HG03039 (cell line): ENCODE measurements at regions not wholly inside any gene's neighbourhood (a gene's known extent, or its start where the extent isn't known, plus 50 kb on each side); places are given as distances from the start of the nearest gene placed in this dataset.
"Not testable (repeated sequence)": the region's sequence is repeated elsewhere in the genome, so short reads cannot be mapped to it uniquely, and the experiment has no call there.

Source experiments
- ATAC-seq: cut with Tn5 transposase; IDR thresholded peaks from one replicate; pipeline ENCODE4 v1.9.1; 2021; ENCODE audit warnings: mild to moderate bottlenecking, moderate library complexity; ENCODE audit not compliant: unreplicated experiment

DNA sequence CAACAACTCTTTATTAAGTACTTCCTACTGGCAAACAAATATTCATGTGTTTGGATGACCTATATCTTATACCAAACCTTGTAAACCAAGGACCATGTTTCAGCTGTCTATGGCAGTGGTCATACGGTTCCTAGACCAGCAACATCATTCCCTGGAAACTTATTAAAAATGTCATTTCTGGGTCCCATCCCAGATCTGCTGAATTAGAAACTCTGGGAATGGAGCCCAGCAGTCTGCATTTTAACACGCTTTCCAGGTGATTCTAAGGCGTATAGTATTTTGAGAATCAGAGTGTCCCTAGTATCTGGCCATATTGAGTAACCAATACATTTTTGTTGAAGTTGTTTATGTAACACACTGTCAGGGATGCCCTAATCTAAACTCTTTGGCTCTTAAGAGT is 363.4 kb upstream of the LRRC3B start:
- ATAC-seq, result no peak

DNA sequence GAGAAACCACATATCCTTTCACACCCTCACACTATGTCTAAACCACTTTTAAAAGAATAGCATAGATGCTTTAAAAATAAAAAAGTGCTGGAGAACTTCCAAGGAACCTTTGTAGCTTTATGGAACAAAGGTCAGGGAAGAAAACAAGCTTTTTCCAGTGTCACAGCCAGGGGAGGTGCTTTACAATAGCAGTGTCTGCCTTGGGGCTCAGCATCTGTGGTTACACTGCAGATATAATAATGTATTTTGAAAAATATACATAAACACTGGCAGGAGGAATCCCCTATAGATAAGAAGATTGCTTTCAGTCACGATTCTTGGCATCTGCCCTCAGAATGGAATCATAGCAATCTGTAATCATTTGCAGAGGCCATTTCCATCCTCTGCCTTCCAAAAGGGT is 362.4 kb upstream of the LRRC3B start:
- ATAC-seq, result no peak

DNA sequence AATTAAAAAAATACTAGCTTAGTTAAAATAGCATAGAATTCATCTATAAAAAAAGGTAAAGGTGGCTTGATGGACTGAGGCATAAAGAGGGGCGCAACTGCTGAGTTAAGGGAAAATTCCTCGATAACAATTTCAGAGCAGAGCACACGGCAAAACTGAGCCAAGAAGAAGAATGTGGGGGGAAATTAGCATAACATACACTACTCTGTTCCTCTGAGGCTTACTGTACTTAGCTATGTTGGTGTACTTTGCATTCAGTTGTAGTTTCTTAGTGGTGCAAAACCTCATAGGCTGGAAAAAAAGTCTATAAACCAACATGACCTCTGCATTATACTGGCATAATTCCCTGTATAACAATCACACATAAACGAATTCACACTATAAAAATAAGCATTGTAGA is 357.9 kb upstream of the LRRC3B start:
- no peak for ATAC-seq

DNA sequence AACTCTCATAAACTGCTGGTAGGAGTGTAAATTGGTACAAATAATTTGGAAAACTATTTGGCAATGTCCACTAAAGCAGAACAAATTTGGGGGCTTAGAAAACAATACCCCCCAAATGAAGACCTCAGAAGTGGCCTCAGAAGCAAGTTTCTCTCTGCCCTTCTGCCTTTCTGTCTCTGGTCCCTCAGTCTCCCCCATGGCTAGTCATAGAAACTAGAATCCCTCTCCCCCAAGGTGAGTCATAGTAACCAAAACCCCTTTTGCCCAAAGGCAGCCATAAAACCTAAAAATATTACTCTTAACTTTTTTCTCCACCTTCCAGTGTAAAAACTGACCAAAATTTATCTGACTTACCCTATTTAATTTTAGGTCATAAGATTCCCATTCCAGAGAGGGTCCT is 350.7 kb upstream of the LRRC3B start:
- no peak for ATAC-seq

DNA sequence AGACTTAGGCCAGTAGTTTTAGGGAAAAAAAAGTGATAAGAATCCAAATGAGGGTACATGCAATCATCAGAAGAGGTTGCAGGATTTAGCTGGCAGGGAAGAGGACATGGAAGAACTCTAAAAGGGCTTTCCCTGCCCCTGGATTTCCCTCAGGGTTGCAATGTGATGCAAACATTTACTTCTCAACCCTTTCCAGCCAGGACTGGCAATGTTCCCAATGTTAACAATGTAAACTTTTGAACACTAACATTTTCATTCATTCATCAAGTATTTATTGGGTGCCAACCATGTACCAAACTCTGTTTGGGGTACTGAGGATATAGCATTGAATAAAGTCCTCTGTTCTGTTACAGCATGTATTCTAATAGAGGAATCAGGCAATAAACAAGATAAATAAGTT is 349.4 kb upstream of the LRRC3B start:
- ATAC-seq, result no peak

DNA sequence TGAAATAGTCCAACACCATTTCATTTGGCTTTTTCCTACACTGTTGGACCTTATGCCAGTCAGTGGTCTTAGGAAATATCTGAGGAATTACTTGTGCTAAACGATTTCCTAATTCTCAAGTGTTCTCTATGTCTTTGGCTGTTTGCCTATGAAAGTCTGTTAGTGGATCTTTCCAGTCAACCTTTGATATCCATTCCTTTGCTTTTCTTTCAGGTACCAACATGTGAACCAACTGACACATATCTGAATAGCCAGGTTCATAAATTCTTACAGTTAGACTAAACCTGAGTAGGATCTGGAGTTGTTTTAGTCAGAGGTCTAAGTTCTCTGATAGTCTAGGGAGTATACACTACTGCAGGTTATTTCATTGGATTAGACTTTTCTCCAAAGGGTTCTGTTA is 343.5 kb upstream of the LRRC3B start:
- no peak for ATAC-seq

DNA sequence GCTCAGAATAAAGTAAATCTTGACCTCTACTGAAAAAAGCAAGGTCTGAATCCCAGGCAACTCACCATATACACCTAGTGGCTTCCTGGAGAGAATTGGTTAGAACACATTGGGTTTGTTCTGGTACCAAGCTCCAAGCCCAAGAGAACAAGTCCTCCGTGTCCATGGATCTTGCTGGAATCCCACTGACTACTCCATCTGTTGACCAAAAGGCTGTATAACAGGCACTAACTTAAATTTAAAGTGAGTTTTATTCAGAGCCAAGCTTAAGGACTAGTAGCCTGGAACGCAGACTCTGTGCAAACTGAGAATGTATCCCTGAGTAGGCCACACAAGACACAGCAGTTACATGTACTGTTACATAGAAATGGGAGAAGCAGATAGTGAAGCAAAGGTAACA is 342.1 kb upstream of the LRRC3B start:
- no peak for ATAC-seq

DNA sequence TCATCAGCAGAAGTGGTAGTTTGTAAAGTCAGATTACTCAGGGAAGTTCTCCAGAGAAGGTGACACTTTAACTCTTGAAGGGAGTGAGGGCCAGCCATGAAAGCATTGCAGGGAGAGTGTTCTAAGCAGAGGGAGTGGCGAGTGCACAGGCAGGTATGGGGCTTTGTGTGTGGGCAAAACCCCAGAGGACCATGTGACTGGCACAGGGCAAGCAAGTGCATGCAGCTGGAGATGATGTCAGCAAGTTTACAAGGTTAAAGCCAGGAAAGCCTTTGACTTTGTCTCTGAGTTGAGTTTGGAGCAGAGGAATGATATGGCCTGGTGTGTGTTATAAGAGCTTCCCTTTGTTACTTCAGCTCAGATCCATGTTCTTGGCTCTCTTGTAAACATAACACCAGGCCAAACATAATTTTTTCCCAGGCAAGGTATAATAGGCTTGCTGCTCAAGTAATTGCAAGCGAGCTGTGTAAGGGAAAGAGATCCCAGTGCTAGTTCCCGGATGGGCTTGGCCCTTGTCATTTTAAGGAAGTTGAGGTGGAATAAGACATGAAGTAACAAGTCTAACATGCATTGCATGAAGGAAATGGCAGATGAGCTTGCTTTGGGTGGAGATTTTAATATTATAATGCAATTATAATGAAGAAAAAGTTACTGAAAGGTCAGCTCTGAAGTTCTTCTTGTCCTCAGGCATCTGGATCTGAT is 341.1 kb upstream of the LRRC3B start:
- no peak for ATAC-seq

DNA sequence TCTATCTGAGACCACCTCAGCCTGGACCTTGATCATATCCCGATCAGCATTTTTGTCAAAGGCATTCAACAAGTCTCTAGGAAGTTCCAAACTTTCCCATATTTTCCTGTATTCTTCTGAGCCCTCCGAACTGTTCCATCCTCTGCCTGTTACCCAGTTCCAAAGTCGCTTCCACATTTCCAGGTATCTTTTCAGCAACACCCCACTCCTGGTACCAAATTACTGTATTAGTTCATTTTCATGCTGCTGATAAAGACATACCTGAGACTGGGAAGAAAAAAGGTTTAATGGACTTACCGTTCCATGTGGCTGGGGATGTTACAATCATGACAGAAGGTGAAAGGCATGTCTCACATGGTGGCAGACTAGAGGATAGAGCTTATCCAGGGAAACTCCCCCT is 338.1 kb upstream of the LRRC3B start:
- ATAC-seq, result not testable (repeated sequence)

DNA sequence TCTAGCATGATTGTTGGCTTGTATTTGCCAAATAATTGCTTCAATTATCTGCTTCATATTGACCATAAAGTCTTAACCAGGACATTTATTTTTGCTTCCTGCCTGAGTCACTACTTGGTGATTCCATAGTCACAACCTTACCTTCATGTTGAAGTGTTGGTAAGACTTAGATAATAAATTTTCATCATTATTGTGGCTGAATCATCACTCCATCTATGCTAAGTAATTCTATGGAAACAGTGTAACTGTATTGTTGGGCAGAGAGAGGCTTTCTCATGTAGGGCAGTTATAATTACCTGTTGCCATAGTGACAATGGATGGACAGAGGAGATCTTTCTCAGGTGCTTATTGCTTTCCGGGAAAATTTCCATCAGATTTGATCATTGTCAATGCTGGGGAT is 330.7 kb upstream of the LRRC3B start:
- no peak for ATAC-seq

DNA sequence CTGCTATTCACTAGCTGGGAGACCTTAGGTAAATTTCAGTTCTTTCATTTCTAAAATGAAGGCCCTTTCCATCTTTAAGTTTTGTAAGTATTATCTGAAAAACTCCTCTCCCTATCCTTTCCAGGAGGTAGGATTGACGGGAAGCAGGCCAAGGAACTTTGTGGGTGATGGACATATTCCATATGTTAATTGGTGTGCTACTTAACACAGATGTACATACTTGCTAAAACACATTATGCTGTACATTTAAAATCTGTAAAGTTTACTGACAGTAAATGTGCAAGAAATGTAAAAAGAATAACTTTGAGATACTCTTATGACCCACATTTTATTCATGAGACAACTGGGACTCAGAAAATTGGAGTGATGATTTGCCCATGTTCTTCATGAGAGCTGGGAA is 329.8 kb upstream of the LRRC3B start:
- no peak for ATAC-seq

DNA sequence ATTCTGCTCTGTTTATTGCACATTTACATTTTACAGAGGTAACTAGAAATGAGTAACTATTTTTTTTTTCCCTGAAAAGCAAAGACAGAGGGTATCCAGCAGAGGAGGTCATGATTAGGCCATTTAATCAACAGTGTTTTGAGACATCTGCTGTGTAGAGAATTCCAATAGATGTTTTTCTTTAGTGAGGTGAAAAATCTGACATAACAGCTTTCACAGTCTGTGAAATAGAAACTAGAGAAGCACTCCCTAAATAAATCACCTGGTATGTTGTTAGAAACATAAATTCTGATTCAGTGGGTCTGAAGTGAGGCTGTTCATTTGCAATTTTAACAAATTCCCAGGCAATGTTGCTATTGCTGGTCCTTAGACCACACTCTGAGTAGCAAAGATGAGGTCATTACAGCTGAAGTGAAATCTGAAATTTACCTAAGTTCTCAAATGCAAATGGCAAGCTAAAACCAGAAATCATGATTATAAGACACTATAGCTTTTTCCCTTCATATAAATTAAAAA is 329.2 kb upstream of the LRRC3B start:
- ATAC-seq, result no peak

DNA sequence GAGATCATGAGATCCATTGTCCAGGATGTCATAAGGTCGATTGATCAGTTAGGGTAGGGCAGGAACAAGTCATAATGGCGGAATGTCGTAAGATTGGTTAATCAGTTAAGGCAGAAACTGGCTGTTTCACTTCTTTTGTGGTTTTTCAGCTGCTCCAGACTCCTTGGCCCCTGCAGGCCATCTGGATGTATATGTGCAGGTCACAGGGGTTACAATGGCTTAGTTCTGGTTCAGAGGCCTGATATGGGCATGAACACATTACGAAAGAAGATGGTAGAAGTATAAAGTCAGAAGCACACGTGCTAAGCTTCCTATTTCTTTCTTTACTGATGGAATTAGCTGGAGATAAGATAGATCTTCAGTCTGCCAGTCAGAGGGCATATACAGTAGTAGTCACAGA is 315.4 kb upstream of the LRRC3B start:
- no peak for ATAC-seq

DNA sequence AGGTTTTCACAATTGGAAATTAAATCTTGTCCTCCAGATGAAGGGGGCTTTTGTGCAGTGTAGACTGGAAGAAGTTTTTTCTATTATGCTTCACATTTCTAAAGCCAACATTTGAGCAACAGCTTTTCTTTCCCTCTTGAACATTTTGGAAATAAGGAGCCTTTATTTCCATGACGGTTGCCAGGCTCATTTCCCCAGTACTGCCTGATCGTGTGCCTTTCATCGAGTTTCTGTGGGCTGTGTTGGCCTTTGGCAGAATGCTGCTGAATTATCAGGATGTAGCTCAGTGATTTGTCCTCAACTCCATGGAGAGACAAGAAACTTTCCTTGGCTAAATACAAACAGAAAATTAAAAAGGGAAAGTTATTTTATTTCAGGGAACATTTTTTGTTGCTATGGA is 314.8 kb upstream of the LRRC3B start:
- ATAC-seq, result no peak

DNA sequence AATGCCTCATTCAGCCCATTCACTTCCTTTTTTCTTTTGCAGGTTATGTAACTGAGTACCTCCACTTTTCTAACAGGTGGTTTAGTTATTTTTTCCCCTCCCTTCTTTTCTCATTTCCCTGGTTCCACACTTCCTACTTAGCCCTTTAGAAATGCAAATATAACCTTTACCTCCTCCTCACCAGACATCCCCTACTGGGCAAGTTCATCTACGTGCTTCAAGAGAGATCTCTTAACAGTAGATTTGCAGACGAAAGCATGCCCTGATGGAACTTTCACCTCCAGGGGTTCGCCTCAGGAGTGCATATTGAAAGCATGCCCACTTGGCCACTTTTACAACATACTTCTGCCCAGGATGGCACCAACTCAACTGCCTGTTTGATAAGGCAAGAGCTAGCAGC is 314.1 kb upstream of the LRRC3B start:
- no peak for ATAC-seq

DNA sequence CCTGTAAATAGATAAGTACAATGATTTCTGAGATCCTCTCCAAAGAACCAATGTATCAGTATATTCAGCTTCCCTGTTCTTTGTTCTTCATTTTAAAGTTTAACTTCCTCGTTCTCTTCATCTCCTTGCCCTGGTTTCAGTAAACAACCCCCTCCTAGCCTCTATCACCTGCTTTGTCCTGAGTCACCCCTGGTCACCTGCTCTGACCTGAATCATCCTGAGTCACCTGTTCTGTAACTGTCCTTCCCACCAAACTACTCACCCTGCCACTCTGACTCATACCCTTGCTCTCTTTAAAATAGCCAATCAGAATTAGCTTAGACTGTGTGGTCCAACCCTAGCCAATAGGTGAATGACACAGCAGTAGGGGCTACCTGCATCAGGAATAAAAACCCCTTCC is 313.0 kb upstream of the LRRC3B start:
- not testable (repeated sequence) for ATAC-seq

DNA sequence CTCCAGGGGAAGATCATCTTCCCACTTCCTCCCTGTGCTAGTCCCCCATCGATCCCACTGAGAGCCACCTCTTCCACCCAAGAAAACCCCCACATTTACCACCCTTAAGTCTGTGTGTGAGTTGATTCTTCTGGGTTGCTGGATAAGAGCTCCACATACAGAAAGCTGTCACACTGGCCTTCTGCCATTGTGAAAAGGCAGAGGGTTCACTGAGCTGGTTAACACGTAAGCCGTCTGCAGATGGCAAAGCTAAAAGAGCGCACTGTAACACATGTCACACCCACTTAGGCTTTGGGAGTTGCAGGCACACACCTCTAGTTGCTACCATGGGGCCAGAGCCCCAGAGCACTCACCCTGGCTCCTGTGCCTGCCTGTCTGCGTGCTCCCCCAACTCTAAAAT is 309.8 kb upstream of the LRRC3B start:
- no peak for ATAC-seq

DNA sequence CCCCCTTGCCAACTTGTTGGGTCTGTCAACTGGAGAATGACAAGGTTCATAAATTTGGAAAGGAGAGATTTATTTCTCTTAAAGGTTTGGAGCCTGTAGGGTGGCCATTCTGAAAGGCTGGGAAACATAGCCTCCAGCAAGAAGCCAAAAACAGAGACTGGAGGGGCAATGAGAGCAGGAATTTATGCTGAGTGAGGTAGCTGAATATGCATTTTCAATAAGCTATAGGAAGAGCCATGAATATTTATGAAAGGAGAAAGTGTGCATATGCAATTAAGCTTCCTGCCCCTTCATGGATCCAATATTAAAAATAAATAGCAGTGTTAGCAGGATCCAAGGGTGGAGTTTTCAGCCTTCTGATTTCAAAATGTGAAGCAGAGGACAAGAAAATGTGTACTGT is 306.1 kb upstream of the LRRC3B start:
- no peak for ATAC-seq

DNA sequence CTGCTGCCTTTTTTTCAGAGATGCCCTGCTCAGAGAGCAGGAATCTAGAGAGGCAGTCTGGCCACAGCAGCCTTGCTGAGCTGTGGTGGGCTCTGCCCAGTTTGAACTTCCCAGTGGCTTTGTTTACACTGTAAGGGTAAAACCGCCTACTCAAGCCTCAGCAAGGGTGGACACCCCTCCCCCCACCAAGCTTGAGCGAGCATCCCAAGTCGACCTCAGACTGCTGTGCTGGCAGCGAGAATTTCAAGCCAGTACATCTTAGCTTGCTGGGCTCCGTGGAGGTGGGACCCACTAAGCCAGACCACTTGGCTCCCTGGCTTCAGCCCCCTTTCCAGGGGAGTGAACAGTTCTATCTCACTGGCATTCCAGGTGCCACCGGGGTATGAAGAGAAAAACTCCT is 298.8 kb upstream of the LRRC3B start:
- ATAC-seq, result not testable (repeated sequence)

DNA sequence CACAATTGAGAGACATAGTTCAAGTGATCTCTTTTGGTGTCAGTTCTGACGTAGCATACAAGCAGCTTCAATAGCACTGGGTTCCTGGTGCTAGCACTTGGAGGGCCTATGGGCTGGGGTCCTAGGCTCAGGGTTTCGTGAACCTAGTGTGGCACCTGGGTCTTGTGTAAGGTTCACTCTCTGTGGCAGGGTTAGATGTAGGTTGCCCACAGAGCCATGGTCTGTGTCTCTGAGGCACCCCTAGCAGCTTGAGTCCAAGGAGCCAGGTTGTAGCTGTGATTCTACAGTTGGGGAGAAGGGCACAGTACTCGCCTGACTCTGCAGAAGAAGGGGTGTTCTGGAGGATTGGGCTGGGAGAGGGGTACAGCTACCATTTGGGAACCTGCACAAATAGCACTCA is 282.6 kb upstream of the LRRC3B start:
- ATAC-seq, result no peak

DNA sequence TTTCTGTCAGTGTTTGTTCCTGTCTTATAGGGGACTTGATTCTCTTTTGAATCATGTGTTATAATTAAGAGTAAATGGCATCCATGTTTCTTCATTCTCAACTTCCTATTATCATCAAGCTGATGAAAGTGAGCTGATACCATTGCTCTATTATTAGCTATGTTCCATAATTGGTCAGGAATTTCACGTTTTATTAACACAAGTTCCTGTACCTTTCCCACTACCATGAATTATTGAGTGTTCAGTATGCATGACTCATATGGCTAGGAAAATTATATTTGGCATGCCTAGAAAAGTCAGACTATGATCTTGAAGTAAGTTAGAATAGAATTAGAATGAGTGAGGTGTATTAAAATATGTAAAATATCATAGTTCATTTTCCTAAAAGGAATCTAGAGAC is 278.9 kb upstream of the LRRC3B start:
- no peak for ATAC-seq

DNA sequence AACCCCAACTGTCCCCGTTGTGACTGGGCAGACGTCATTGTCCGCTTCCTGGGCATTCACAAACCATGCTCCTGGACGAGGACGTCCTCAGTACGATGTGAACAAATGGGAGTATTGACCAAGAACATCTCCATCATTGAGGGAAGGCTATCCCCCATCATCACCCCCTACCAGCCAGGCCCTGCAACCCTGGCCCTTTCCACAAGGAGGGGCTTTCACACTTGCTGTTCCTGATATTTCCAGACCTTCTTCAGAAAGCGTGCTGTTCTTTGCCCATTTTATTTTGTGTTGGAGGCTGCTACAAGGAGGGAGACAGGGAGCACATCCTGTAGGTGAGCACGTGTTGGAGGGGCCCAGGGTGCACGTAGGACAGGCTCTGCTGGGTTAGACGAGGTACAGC is 277.0 kb upstream of the LRRC3B start:
- no peak for ATAC-seq

DNA sequence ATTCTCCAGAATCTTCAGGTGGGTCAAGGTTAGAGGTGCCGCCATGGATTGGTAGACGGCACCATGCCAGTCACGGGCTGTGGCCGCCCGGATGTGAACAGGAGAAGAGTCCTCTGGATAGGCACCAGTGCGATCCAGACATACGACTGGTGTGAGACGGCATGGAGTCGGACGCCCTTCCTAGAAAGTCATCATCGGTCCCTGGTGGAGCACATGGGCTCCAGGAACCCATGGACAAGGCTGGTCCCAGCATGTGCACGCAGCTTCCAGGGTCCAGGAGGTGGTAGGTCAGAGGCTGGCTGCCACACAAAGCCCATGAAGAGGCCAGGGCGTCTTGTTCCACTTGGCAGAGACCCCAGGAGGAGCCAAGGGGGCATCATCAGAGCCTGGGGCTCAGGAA is 276.1 kb upstream of the LRRC3B start:
- no peak for ATAC-seq
